B cell (primary cell): ENCODE measurements at regions not wholly inside any gene's neighbourhood (a gene's known extent, or its start where the extent isn't known, plus 50 kb on each side); places are given as distances from the start of the nearest gene placed in this dataset.

Experiments
- ATAC-seq: fragments of 200-7000 bp; cut with Tn5 transposase; one replicate; pipeline ENCODE4 v1.10.0; 2021; ENCODE audit warnings: low read depth, mild to moderate bottlenecking, moderate number of reproducible peaks, moderate library complexity
- CTCF ChIA-PET: fragments of 350-600 bp; sonication (Branson Sonifier 250); formaldehyde crosslinking; loops from one replicate; lab custom pipeline; 2021; ENCODE audit warnings: antibody characterized with exemption, inconsistent platforms; lab: Charles Lee
- POLR2A ChIA-PET: fragments of 350-600 bp; sonication (Branson Sonifier 250); formaldehyde crosslinking; loops from one replicate; lab custom pipeline; 2021; ENCODE audit warnings: antibody characterized with exemption; lab: Charles Lee
- DNase-seq: peaks from one replicate; pipeline ENCODE4 v3.0.0; 2013
- H2AFZ ChIP-seq: 2 replicates; pipeline ENCODE4 v1.6.1; 2012; ENCODE audit warnings: mild to moderate bottlenecking, low read depth, low read length; ENCODE audit not compliant: insufficient read depth, poor library complexity, severe bottlenecking
- H3K27ac ChIP-seq, 2 donors: 1 replicate in 1 of 2; 2 replicates in 1 of 2; pipeline ENCODE4 v1.5.1; 2012 to 2013; ENCODE audit warnings: low read length in 2 of 2, mild to moderate bottlenecking in 2 of 2, moderate library complexity in 1 of 2
- H3K27me3 ChIP-seq, 4 experiments: fragments of 200-600 bp in 1 of 4; sonication (generic) in 1 of 4; replicated peaks in 1 of 4; 1 replicate in 2 of 4; 2 replicates in 2 of 4; pipeline versions ENCODE4 v1.6.1 to v1.7.0; 2013 to 2016; ENCODE audit warnings: low read length in 3 of 4, mild to moderate bottlenecking in 2 of 4, mixed read lengths in 1 of 4, moderate library complexity in 1 of 4; ENCODE audit not compliant: insufficient read depth in 4 of 4, control insufficient read depth in 3 of 4; ENCODE audit errors: control extremely low read depth in 1 of 4
- H3K36me3 ChIP-seq, 2 experiments: replicated peaks in 1 of 2; 1 replicate in 1 of 2; 2 replicates in 1 of 2; pipeline versions ENCODE4 v1.6.1 to v1.7.1; 2013; ENCODE audit warnings: low read length in 1 of 2; ENCODE audit not compliant: insufficient read depth in 2 of 2, control insufficient read depth in 1 of 2; ENCODE audit errors: control extremely low read depth in 1 of 2, extremely low read depth in 1 of 2
- H3K4me1 ChIP-seq, 2 donors: fragments of 200-600 bp in 1 of 2; sonication (generic) in 1 of 2; 1 replicate in 1 of 2; 2 replicates in 1 of 2; pipeline versions ENCODE4 v1.5.1 to v1.6.1; 2013 to 2017; ENCODE audit warnings: low read length in 2 of 2; ENCODE audit not compliant: control insufficient read depth in 2 of 2, insufficient read depth in 2 of 2
- H3K4me2 ChIP-seq: replicated peaks from 2 replicates; pipeline ENCODE3; 2012; ENCODE audit warnings: mild to moderate bottlenecking, low read depth, low read length; ENCODE audit not compliant: poor library complexity, severe bottlenecking
- H3K4me3 ChIP-seq, 5 experiments: fragments of 200-600 bp in 1 of 5; sonication (generic) in 1 of 5; 1 replicate in 3 of 5; 2 replicates in 2 of 5; pipeline versions ENCODE4 v1.5.1 to v1.7.0; 2011 to 2016; ENCODE audit warnings: low read length in 4 of 5, mild to moderate bottlenecking in 4 of 5, low read depth in 2 of 5, control low read depth in 1 of 5, moderate library complexity in 1 of 5; ENCODE audit not compliant: insufficient read depth in 1 of 5; ENCODE audit errors: control extremely low read depth in 1 of 5, extremely low read depth in 1 of 5
- H3K79me2 ChIP-seq: fragments of 200-600 bp; sonication (generic); one replicate; pipeline ENCODE4 v1.6.0; 2016; ENCODE audit warnings: low read length; ENCODE audit not compliant: control insufficient read depth, insufficient read depth
- H3K9ac ChIP-seq: fragments of 200-600 bp; sonication (generic); 2 replicates; pipeline ENCODE4 v1.6.1; 2017; ENCODE audit warnings: mild to moderate bottlenecking, low read length, moderate library complexity
- H3K9me3 ChIP-seq, 3 donors: one replicate each; pipeline versions ENCODE4 v1.6.1 to v1.7.1; 2013; ENCODE audit warnings: low read length in 2 of 3; ENCODE audit not compliant: control insufficient read depth in 2 of 3, insufficient read depth in 1 of 3; ENCODE audit errors: control extremely low read depth in 1 of 3
- H4K20me1 ChIP-seq: 2 replicates; pipeline ENCODE4 v1.6.0; 2012; ENCODE audit warnings: mild to moderate bottlenecking, low read length; ENCODE audit not compliant: insufficient read depth, control insufficient read depth, poor library complexity, severe bottlenecking
- H3K27ac Mint-ChIP-seq: one replicate; pipeline ENCODE4 v1.8.0; 2021; ENCODE audit warnings: mixed read lengths
- H3K27me3 Mint-ChIP-seq: one replicate; pipeline ENCODE4 v1.8.0; 2021; ENCODE audit warnings: mixed read lengths
- H3K4me1 Mint-ChIP-seq: one replicate; pipeline ENCODE4 v1.8.0; 2021; ENCODE audit warnings: mixed read lengths
- H3K4me3 Mint-ChIP-seq: one replicate; pipeline ENCODE4 v1.8.0; 2021; ENCODE audit warnings: mixed read lengths
- H3K9me3 Mint-ChIP-seq: one replicate; pipeline ENCODE4 v1.8.0; 2022; ENCODE audit warnings: mixed read lengths; ENCODE audit not compliant: insufficient read depth
- CTCF ChIP-seq: fragments of 200-600 bp; IDR thresholded peaks from one replicate; pipeline ENCODE4 v1.8.0; 2022; ENCODE audit warnings: antibody characterized with exemption, mild to moderate bottlenecking
- EZH2 ChIP-seq: IDR thresholded peaks from 2 replicates; pipeline ENCODE4 v1.6.1; 2012; ENCODE audit warnings: borderline replicate concordance, low read depth, mild to moderate bottlenecking, moderate library complexity, low read length; ENCODE audit not compliant: insufficient read depth, poor library complexity, severe bottlenecking
- WGBS: methylation state at CpG from one replicate; pipeline ENCODE4 v1.1.5; 2013; ENCODE audit warnings: missing lambda C conversion rate; ENCODE audit not compliant: insufficient coverage; 5-methylcytosine and 5-hydroxymethylcytosine counted together
- intact Hi-C: fragments of 100-400 bp; cut with micrococcal nuclease; formaldehyde crosslinking; loops from one replicate; pipeline ENCODE4 v1.10.0; 2022

- ATAC-seq, result no peak
- POLR2A ChIA-PET, result no interaction called here
Observed at GRCh38 chr4:32775049-32775448, 2054.9 kb downstream of the PCDH7 start.

More at GRCh38 chr4:32775049-32775448, 2054.9 kb downstream of the PCDH7 start:
- Histone ChIP-seq H3K4me2 (no peak overlapping the region), H3K9me3 (no peaks in the 10 kb centered on the region), H4K20me1 (no peaks in the 10 kb centered on the region), H3K9ac (no peak overlapping the region), H3K4me1 (no peaks in the 10 kb centered on the region), H3K27ac (no peak overlapping the region), H3K79me2 (no peaks in the 10 kb centered on the region), H3K4me3 (no peak overlapping the region), H3K36me3 (no peaks in the 10 kb centered on the region), H3K27me3 (no peaks in the 10 kb centered on the region), H2AFZ (no peak overlapping the region)
- Mint-ChIP-seq H3K4me3 (no peak overlapping the region), H3K27ac (no peak overlapping the region), H3K27me3 (no peaks in the 10 kb centered on the region), H3K9me3 (peaks cover 2% of the 10 kb centered on the region), H3K4me1 (no peaks in the 10 kb centered on the region)
- WGBS, result 100% methylated on average over 1 of the region's 5 CpGs
- CTCF ChIA-PET, result no interaction called here
- intact Hi-C loops, result no loop called here
- TF ChIP-seq EZH2 (no peak), CTCF (no peak)
- DNase-seq, result no peak
